ENCODE measurements at regions not wholly inside any gene's neighbourhood (a gene's known extent, or its start where the extent isn't known, plus 50 kb on each side); places are given as distances from the start of the nearest gene placed in this dataset.

- Histone ChIP-seq H3K27ac (ENCODE audit: low read depth) (no peak overlapping the region), H3K9me2 (ENCODE audit: insufficient read depth) (no peaks in the 10 kb centered on the region), H3K4me2 (0 out of 2 replicates have a peak overlapping the region, but pooled peaks have one; percentile 26), H4K20me1 (replicated peaks; ENCODE audit: insufficient read depth) (no peaks in the 10 kb centered on the region), H3K4me3 (no peak overlapping the region), H3K79me2 (replicated peaks; ENCODE audit: insufficient read depth) (no peaks in the 10 kb centered on the region), H3K4me1 (ENCODE audit: insufficient read depth) (peaks cover 17% of the 10 kb centered on the region), H2AFZ (no peak overlapping the region), H3K36me3 (ENCODE audit: insufficient read depth) (no peaks in the 10 kb centered on the region), H3F3A (replicated peaks; ENCODE audit: low read depth) (no peaks in the 10 kb centered on the region), H3K27me3 (ENCODE audit: insufficient read depth) (no peaks in the 10 kb centered on the region)
- H3K36me3 Mint-ChIP-seq (ENCODE audit: low read depth): peaks cover 6% of the 10 kb centered on the region; the same call in 2 of the 3 replicates
- ATAC-seq (peak; percentile 91), DNase-seq (ENCODE audit: low spot score) (peak; percentile 62)
- H3K27me3 Mint-ChIP-seq (ENCODE audit: insufficient read depth, low read depth, poor library complexity): peaks cover 6% of the 10 kb centered on the region
- no peak overlapping the region for H3K4me3 Mint-ChIP-seq
- H3K27ac Mint-ChIP-seq: peak overlapping the region; percentile 23; the same call in 1 of the 2 replicates
- H3K9me3 Mint-ChIP-seq: peaks cover 16% of the 10 kb centered on the region
- TF ChIP-seq ETS1 (IDR thresholded peaks at IDR 0.05) (no peak), CTCF (conservative IDR thresholded peaks at IDR 0.05; ENCODE audit: low read depth in 2 of 2) (peak; percentile 39 to 81)
- peaks cover 26% of the 10 kb centered on the region for H3K4me1 Mint-ChIP-seq
Measured at GRCh38 chr11:116422956-116423600, 349.7 kb downstream of the BUD13 start.

GRCh38 chr11:116422556-116422955, 350.2 kb downstream of the BUD13 start:
- Histone ChIP-seq H3K27ac (ENCODE audit: low read depth) (no peak overlapping the region), H3K9me2 (ENCODE audit: insufficient read depth) (no peaks in the 10 kb centered on the region), H4K20me1 (replicated peaks; ENCODE audit: insufficient read depth) (no peaks in the 10 kb centered on the region), H3K36me3 (ENCODE audit: insufficient read depth) (no peaks in the 10 kb centered on the region), H2AFZ (no peak overlapping the region), H3K4me1 (ENCODE audit: insufficient read depth) (peaks cover 12% of the 10 kb centered on the region), H3K4me2 (0 out of 2 replicates have a peak overlapping the region, but pooled peaks have one; percentile 26), H3K79me2 (replicated peaks; ENCODE audit: insufficient read depth) (no peaks in the 10 kb centered on the region), H3K4me3 (no peak overlapping the region), H3K27me3 (ENCODE audit: insufficient read depth) (no peaks in the 10 kb centered on the region), H3F3A (replicated peaks; ENCODE audit: low read depth) (no peaks in the 10 kb centered on the region)
- H3K4me3 Mint-ChIP-seq: no peak overlapping the region
- 0 out of 2 replicates have a peak overlapping the region, but pooled peaks have one; percentile 23 for H3K27ac Mint-ChIP-seq
- H3K36me3 Mint-ChIP-seq (ENCODE audit: low read depth): peaks cover 6% of the 10 kb centered on the region; the same call in 2 of the 3 replicates
- H3K27me3 Mint-ChIP-seq (ENCODE audit: insufficient read depth, low read depth, poor library complexity): peaks cover 6% of the 10 kb centered on the region
- DNase-seq (ENCODE audit: low spot score) (no peak), ATAC-seq (no peak)
- H3K4me1 Mint-ChIP-seq: peaks cover 21% of the 10 kb centered on the region
- H3K9me3 Mint-ChIP-seq: peaks cover 16% of the 10 kb centered on the region
- TF ChIP-seq NANOG (IDR thresholded peaks at IDR 0.05; ENCODE audit: borderline replicate concordance) (no peak), REST (IDR thresholded peaks at IDR 0.05; ENCODE audit: unreplicated experiment) (no peak), ETS1 (IDR thresholded peaks at IDR 0.05) (no peak), JUNB (IDR thresholded peaks at IDR 0.05; ENCODE audit: unreplicated experiment) (no peak), CREB1 (CRISPR knock-in tag; IDR thresholded peaks at IDR 0.05; ENCODE audit: low read depth) (no peak)
